A549 (cell line): ENCODE measurements at regions not wholly inside any gene's neighbourhood (a gene's known extent, or its start where the extent isn't known, plus 50 kb on each side); places are given as distances from the start of the nearest gene placed in this dataset.

Source experiments
- ATAC-seq, 2 experiments: fragments of 200-7000 bp in 1 of 2; fragments of >200 bp in 1 of 2; cut with Nextera tagmentation in 1 of 2; cut with Tn5 transposase in 1 of 2; 3 replicates each; pipeline versions ENCODE4 v1.8.0 to v1.9.1; 2018 to 2020; ENCODE audit warnings: mild to moderate bottlenecking in 1 of 2, moderate library complexity in 1 of 2
- CTCF ChIA-PET: fragments of 300-600 bp; sonication (Branson Sonifier 250); formaldehyde crosslinking; extraction: SDS; loops from one replicate; lab custom pipeline; 2021; ENCODE audit warnings: antibody characterized with exemption, inconsistent platforms; lab: Yijun Ruan, JAX
- POLR2A ChIA-PET: fragments of 350-600 bp; formaldehyde crosslinking; extraction: SDS; loops from one replicate; lab custom pipeline; 2021; ENCODE audit warnings: antibody characterized with exemption, inconsistent platforms; lab: Yijun Ruan, JAX
- DNase-seq, 2 experiments: peaks; one replicate each; pipeline versions ENCODE4 v3.0.0 to v3.0.0-alpha.2; 2011 to 2016; ENCODE audit warnings: low read depth in 1 of 2, low spot score in 1 of 2
- FAIRE-seq: peaks from 2 replicates; lab custom pipeline; 2011; peaks lifted over from hg19 to GRCh38; lab: Jason Lieb, UNC
- H3K27ac ChIP-seq, 2 experiments: fragments of >200 bp; sonication (Bioruptor Twin); formaldehyde crosslinking; 3 replicates each; pipeline ENCODE4 v1.5.1; 2016 to 2017
- H3K4me1 ChIP-seq: fragments of >200 bp; sonication (Bioruptor Twin); formaldehyde crosslinking; 3 replicates; pipeline ENCODE4 v1.6.1; 2016
- H3K4me2 ChIP-seq: fragments of >200 bp; sonication (Bioruptor Twin); formaldehyde crosslinking; 3 replicates; pipeline ENCODE4 v1.6.1; 2016
- H3K4me3 ChIP-seq: fragments of >200 bp; sonication (Bioruptor Twin); formaldehyde crosslinking; 3 replicates; pipeline ENCODE4 v1.5.1; 2016
- H3K9me3 ChIP-seq: fragments of >200 bp; sonication (Bioruptor Twin); formaldehyde crosslinking; 3 replicates; pipeline ENCODE4 v1.6.1; 2016
- BHLHE40 ChIP-seq: IDR thresholded peaks from 2 replicates; pipeline ENCODE4 v1.6.1; 2012; ENCODE audit warnings: low read depth, low read length, inconsistent platforms
- CEBPB ChIP-seq, 2 experiments: fragments of >200 bp in 1 of 2; sonication (Bioruptor Twin) in 1 of 2; formaldehyde crosslinking in 1 of 2; IDR thresholded peaks; 2 replicates each; pipeline ENCODE4 v1.6.1; 2012 to 2016
- CTCF ChIP-seq: fragments of >200 bp; sonication (Bioruptor Twin); formaldehyde crosslinking; IDR thresholded peaks from 3 replicates; pipeline ENCODE4 v1.5.1; 2016
- E2F6 ChIP-seq: IDR thresholded peaks from 2 replicates; pipeline ENCODE4 v1.6.1; 2012; ENCODE audit warnings: low read depth, borderline replicate concordance
- EHF ChIP-seq: fragments of 250-450 bp; sonication (Bioruptor Pico); IDR thresholded peaks from 2 replicates; pipeline ENCODE4 v1.5.0; 2020; ENCODE audit warnings: mild to moderate bottlenecking
- EHMT2 ChIP-seq: fragments of 200-600 bp; sonication (generic); IDR thresholded peaks from 2 replicates; pipeline ENCODE4 v1.6.1; 2016; ENCODE audit warnings: antibody characterized with exemption, low read depth, mild to moderate bottlenecking, moderate library complexity
- FOXS1 ChIP-seq: fragments of 250-450 bp; sonication (Bioruptor Pico); IDR thresholded peaks from 2 replicates; pipeline ENCODE4 v1.5.0; 2020; ENCODE audit warnings: mild to moderate bottlenecking, moderate library complexity
- HDAC2 ChIP-seq: fragments of 200-600 bp; sonication (generic); IDR thresholded peaks from 2 replicates; pipeline ENCODE4 v1.6.1; 2016
- HEYL ChIP-seq: fragments of 250-450 bp; sonication (Bioruptor Pico); IDR thresholded peaks from 2 replicates; pipeline ENCODE4 v1.8.0; 2021; ENCODE audit warnings: mild to moderate bottlenecking, moderate library complexity
- HMGXB4 ChIP-seq: fragments of 250-450 bp; sonication (Bioruptor Pico); IDR thresholded peaks from 2 replicates; pipeline ENCODE4 v1.5.0; 2021; ENCODE audit warnings: mild to moderate bottlenecking, moderate library complexity, borderline replicate concordance
- HOXB5 ChIP-seq: fragments of 250-450 bp; sonication (Bioruptor Pico); IDR thresholded peaks from 2 replicates; pipeline ENCODE4 v1.5.0; 2020; ENCODE audit warnings: mild to moderate bottlenecking, moderate library complexity
- JUNB ChIP-seq: fragments of >200 bp; sonication (Bioruptor Twin); formaldehyde crosslinking; IDR thresholded peaks from 2 replicates; pipeline ENCODE4 v1.6.1; 2016
- KDM5A ChIP-seq: fragments of 200-600 bp; sonication (generic); IDR thresholded peaks from 2 replicates; pipeline ENCODE4 v1.6.1; 2016; ENCODE audit warnings: antibody characterized with exemption, mild to moderate bottlenecking
- MAFK ChIP-seq: fragments of 450-650 bp; IDR thresholded peaks from 2 replicates; pipeline ENCODE4 v1.6.1; 2014; ENCODE audit not compliant: partially characterized antibody
- MAZ ChIP-seq: fragments of 150-350 bp; IDR thresholded peaks from 2 replicates; pipeline ENCODE4 v1.6.1; 2014; ENCODE audit warnings: antibody characterized with exemption, low read depth, low read length, borderline replicate concordance
- MYC ChIP-seq: IDR thresholded peaks from 2 replicates; pipeline ENCODE4 v1.6.1; 2012; ENCODE audit warnings: mild to moderate bottlenecking, inconsistent platforms, low read length, improper control_type of control experiment, borderline replicate concordance
- NPAS2 ChIP-seq: fragments of 250-450 bp; sonication (Bioruptor Pico); IDR thresholded peaks from 2 replicates; pipeline ENCODE4 v1.8.0; 2022; ENCODE audit warnings: mild to moderate bottlenecking, moderate library complexity, borderline replicate concordance
- PHF8 ChIP-seq: fragments of 200-600 bp; sonication (generic); IDR thresholded peaks from 2 replicates; pipeline ENCODE4 v1.6.1; 2016; ENCODE audit warnings: low read depth, mild to moderate bottlenecking, antibody characterized with exemption, moderate library complexity, borderline replicate concordance
- RCOR1 ChIP-seq: fragments of 150-350 bp; IDR thresholded peaks from 2 replicates; pipeline ENCODE4 v1.6.1; 2014; ENCODE audit warnings: antibody characterized with exemption, low read length, low read depth
- SMC3 ChIP-seq: fragments of >200 bp; sonication (Bioruptor Twin); formaldehyde crosslinking; IDR thresholded peaks from 3 replicates; pipeline ENCODE4 v1.6.1; 2018; ENCODE audit warnings: inconsistent platforms
- ZC3H11A ChIP-seq: fragments of 450-650 bp; IDR thresholded peaks from 2 replicates; pipeline ENCODE4 v1.6.1; 2014; ENCODE audit warnings: antibody characterized with exemption, mild to moderate bottlenecking
- ZFP36 ChIP-seq: fragments of 450-650 bp; IDR thresholded peaks from 2 replicates; pipeline ENCODE4 v1.6.1; 2014; ENCODE audit warnings: borderline replicate concordance; ENCODE audit not compliant: partially characterized antibody
- WGBS: methylation state at CpG from one replicate; pipeline ENCODE4 v1.1.6; 2017; ENCODE audit errors: missing lambda C conversion rate; 5-methylcytosine and 5-hydroxymethylcytosine counted together
- TF ChIP-seq, protein P1 (sequence below): fragments of 450-650 bp; IDR thresholded peaks from 2 replicates; pipeline ENCODE4 v1.6.1; 2014; ENCODE audit warnings: antibody characterized with exemption
- TF ChIP-seq, protein P2 (sequence below): fragments of 200-600 bp; sonication (generic); IDR thresholded peaks from 2 replicates; pipeline ENCODE4 v1.6.1; 2016; ENCODE audit warnings: antibody characterized with exemption, mild to moderate bottlenecking, moderate library complexity

GRCh38 chr11:112366777-112367176 is 106.1 kb upstream of the PLET1 start:
- TF ChIP-seq KDM5A (no peak), BHLHE40 (no peak), HOXB5 (no peak), JUNB (no peak), PHF8 (no peak), ZC3H11A (no peak), ZFP36 (no peak)
- Histone ChIP-seq H3K9me3 (no peaks in the 10 kb centered on the region), H3K27ac (no peak overlapping the region), H3K4me2 (no peak overlapping the region), H3K4me3 (no peak overlapping the region), H3K4me1 (no peaks in the 10 kb centered on the region)
- POLR2A ChIA-PET, result no interaction called here
- no peak for DNase-seq
- 31% methylated on average over 3 of the region's 3 CpGs for WGBS
- CTCF ChIA-PET, result interaction anchor here (0.8 kb wide), 1 partner anchor 11 kb away, joined by 4 read pairs; no protein-coding TSS in a partner anchor
- no peak for FAIRE-seq
- no peak for ATAC-seq

DNA sequence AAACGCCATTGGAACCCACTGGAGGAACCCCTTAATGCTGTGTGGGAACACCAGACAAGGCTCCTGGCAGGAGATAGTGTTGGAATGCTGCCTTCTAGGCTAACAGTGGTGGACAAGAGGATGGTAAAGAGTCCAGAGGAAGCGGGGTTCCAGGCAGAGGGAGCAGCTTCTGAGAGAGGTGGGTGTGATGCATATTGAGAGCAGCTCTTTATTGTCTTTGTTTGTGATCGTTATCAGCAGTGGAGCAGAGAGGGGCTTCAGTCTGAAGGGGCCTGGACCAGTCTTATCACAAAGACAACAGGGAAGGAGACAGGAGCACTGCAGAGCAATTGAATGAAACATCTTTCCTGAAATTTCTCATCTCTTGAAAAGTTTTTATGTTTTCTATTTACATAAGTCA is 106.8 kb upstream of the PLET1 start:
- FAIRE-seq (no peak), DNase-seq (no peak), ATAC-seq (no peak)
- Histone ChIP-seq H3K9me3 (no peaks in the 10 kb centered on the region), H3K4me3 (no peak overlapping the region), H3K4me1 (no peaks in the 10 kb centered on the region), H3K4me2 (no peak overlapping the region), H3K27ac (no peak overlapping the region)
- WGBS, result 24% methylated on average over 3 of the region's 3 CpGs
- ChIA-PET CTCF (no interaction called here), POLR2A (no interaction called here)
- TF ChIP-seq MYC (no peak), EHMT2 (no peak), FOXS1 (CRISPR knock-in tag) (no peak), MAZ (no peak), RCOR1 (no peak), MAFK (no peak), CEBPB (IDR thresholded peaks at IDR 0.05) (no peak), SMC3 (no peak), HDAC2 (no peak), HMGXB4 (CRISPR knock-in tag) (no peak), BHLHE40 (no peak), E2F6 (no peak), EHF (CRISPR knock-in tag) (no peak), CTCF (no peak), JUNB (no peak), HOXB5 (no peak), NPAS2 (CRISPR knock-in tag) (no peak), HEYL (CRISPR knock-in tag) (no peak)
- TF ChIP-seq, protein P1, sequence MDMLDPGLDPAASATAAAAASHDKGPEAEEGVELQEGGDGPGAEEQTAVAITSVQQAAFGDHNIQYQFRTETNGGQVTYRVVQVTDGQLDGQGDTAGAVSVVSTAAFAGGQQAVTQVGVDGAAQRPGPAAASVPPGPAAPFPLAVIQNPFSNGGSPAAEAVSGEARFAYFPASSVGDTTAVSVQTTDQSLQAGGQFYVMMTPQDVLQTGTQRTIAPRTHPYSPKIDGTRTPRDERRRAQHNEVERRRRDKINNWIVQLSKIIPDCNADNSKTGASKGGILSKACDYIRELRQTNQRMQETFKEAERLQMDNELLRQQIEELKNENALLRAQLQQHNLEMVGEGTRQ, result no peak
- TF ChIP-seq, protein P2, sequence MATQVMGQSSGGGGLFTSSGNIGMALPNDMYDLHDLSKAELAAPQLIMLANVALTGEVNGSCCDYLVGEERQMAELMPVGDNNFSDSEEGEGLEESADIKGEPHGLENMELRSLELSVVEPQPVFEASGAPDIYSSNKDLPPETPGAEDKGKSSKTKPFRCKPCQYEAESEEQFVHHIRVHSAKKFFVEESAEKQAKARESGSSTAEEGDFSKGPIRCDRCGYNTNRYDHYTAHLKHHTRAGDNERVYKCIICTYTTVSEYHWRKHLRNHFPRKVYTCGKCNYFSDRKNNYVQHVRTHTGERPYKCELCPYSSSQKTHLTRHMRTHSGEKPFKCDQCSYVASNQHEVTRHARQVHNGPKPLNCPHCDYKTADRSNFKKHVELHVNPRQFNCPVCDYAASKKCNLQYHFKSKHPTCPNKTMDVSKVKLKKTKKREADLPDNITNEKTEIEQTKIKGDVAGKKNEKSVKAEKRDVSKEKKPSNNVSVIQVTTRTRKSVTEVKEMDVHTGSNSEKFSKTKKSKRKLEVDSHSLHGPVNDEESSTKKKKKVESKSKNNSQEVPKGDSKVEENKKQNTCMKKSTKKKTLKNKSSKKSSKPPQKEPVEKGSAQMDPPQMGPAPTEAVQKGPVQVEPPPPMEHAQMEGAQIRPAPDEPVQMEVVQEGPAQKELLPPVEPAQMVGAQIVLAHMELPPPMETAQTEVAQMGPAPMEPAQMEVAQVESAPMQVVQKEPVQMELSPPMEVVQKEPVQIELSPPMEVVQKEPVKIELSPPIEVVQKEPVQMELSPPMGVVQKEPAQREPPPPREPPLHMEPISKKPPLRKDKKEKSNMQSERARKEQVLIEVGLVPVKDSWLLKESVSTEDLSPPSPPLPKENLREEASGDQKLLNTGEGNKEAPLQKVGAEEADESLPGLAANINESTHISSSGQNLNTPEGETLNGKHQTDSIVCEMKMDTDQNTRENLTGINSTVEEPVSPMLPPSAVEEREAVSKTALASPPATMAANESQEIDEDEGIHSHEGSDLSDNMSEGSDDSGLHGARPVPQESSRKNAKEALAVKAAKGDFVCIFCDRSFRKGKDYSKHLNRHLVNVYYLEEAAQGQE, result no peak
